ENCODE measurements at regions not wholly inside any gene's neighbourhood (a gene's known extent, or its start where the extent isn't known, plus 50 kb on each side); places are given as distances from the start of the nearest gene placed in this dataset.

DNA sequence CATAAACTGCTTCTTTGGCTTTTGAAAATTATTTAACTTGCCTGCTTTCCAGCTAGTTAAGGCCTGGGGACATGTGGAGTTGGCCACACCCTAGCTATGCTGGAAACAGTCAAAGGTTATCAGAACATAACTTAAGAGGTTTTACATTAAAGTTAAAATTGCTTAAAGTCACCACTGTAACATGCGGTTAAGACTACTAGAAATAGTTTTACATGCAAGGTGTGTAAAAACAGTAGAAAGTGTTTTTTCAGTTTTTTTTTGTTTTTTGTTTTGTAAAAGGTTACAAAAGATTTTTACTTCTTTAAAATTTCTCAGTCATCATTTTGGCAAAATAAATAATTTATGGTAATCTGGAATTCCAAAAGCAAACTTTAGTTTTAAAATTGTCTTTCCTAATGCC is 763.1 kb downstream of the UQCRFS1 start:
- TF ChIP-seq CTCF (tag by site-specific recombination; IDR thresholded peaks at IDR 0.05) (no peak), ZSCAN30 (tag by site-specific recombination; IDR thresholded peaks at IDR 0.05) (no peak), ZNF548 (tag by site-specific recombination; IDR thresholded peaks at IDR 0.05) (no peak), ZNF350 (tag by site-specific recombination; IDR thresholded peaks at IDR 0.05) (no peak), YY1 (tag by site-specific recombination; IDR thresholded peaks at IDR 0.05) (no peak), ZNF366 (tag by site-specific recombination; conservative IDR thresholded peaks at IDR 0.05) (no peak)
